Activated T-cell treated with anti-CD3 and anti-CD28 coated beads, Interleukin-2, amount 50 U/mL, for 48 hours (primary cell): ENCODE measurements at regions not wholly inside any gene's neighbourhood (a gene's known extent, or its start where the extent isn't known, plus 50 kb on each side); places are given as distances from the start of the nearest gene placed in this dataset.

ENCODE experiments used
- DNase-seq, 2 experiments: peaks; one replicate each; pipeline ENCODE4 v3.0.0-alpha.2; 2020

DNA sequence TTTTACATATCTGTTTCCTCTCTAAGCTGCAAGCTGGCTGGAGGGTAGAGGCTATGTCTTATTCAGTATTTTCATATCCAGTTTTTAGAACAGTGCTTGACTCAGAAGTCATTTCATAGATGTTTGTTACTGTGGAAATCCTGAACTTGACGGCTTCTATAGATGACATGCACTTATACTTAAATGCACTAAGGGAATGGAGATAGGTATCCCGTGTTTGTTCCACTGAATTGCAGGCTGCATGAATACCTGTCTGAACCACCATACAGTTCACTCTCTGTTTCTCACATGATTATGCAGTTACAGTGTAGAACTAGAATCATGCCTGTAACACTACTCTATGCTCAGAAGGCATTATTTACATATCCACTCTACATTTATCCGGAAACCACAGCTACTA, 417.1 kb downstream of the MTX2 start:
- no peak for DNase-seq

DNA sequence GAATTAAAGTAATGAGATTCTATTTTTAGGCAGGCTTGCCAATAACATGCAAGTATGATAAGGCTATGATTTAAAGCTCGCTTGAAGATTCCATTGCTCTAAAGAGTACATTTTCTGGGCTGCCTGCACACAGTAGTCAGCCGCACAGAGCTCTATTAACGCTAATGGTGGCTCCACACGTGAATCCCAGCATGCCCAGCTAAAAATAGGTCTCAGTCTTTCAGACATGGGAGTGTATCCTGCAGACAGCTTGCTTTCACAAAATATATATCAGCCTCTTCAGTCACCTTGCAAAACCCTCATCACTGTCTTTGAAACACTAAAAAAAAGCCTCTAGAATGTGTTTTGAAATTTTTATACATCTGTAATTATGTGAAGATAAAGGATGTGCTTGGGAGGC, 418.1 kb downstream of the MTX2 start:
- no peak for DNase-seq

DNA sequence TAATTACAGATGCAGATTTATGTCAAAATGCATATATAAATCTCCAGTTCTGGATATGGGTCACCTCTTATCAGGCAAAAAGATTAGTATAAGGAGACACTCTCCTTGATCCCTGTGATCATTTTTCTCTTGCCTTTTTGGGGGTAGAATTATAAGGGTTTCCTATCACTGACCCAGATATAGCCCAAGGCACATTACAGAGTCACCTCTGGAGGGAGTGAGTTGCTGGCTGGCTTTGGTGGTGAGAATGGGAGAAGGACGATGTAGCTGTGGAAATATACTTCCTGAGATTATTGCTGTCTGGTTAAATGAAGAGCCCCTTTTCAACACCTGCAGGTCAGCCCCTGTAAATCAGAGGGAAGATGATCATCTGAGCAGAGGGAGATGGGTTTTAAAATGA, 418.7 kb downstream of the MTX2 start:
- no peak for DNase-seq

DNA sequence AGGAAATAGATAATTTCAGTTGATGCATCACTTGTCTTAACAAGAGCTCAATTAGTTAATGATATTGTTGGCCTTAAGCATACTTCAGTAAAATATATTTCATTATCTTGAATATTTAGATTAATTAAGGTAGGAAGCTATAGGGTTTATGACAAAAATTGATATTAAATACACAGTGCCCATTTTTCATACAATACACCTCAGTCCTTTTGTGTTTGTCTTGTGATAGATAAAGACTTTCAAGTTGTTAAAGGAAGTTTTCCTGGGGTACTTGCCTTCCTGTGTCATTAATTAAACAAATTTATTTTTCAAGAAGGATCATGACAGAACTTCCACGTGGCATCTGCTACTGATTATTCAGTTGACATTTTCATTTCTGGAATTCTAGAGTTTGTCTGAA, 420.5 kb downstream of the MTX2 start:
- no peak for DNase-seq

DNA sequence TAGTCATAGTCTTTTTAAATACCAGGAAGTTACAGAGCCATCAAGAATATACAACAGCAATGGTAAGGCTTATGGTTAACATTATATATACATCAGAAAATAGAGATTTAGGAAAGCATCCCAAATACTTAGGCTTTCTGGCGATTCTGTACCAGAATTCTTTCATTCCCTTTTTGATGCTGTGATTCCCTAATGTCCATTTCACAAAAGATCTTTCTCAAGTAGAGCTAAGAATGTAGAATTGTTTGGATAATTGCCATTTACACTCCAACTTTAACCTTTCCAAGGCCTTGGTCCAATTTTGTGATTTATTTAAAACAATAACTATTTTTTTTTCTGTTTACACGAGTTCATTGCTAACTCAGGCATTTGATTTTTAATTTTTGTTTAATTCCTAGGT, 422.2 kb downstream of the MTX2 start:
- no peak for DNase-seq

DNA sequence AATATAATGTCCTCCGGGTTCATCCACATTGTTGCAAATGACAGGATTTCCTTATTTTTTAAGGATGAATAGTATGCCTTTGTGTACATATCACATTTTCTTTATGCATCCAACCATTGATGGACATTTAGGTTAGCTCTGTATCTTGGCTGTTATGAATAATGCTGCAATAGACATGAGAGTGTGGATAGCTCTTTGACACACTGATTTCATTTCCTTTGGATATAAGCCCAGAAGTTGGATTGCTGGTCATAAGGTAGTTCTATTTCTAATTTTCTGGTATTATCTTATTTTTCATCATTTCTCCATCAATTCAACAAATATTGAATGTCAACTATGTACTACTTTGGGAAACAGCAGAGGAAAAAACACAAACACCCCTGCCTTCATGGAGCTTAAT, 423.3 kb downstream of the MTX2 start:
- no peak for DNase-seq

DNA sequence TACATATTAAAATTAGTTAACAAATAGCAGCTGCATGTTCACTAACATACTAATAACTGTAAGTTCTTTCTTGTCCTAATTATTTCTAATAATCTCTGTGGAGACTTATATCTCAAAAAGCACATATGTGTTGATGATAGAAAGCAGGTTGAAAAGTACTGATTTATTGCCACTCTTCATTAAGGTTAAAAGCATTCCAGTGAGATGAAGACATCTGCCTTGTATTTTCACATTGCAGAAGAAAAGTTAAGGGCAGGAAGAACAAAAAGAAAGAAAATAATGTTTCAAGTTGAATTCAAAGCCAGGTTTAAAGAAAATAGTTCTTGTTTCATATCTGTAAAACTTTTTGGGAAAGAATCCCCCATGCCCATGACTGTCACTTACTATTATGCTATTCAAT, 429.9 kb downstream of the MTX2 start:
- no peak for DNase-seq

DNA sequence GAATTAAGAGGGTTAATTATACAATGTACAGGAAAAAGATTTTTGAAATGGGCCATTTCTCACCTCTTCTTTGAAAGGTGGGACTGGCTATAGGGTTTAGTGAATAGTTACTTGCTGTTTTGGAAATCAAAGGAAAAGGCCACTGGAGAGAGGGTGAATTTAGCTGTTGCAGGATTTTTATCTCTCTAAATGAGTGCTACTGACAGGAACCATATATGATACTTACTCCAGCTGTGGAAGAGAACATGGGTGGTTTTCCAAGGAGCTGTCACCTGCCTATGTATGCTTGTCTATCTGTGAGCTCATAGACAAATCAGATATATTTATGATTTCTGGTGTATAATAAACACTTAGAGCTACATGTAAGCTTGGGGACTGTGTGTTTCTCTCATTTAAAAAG, 430.4 kb downstream of the MTX2 start:
- no peak for DNase-seq

DNA sequence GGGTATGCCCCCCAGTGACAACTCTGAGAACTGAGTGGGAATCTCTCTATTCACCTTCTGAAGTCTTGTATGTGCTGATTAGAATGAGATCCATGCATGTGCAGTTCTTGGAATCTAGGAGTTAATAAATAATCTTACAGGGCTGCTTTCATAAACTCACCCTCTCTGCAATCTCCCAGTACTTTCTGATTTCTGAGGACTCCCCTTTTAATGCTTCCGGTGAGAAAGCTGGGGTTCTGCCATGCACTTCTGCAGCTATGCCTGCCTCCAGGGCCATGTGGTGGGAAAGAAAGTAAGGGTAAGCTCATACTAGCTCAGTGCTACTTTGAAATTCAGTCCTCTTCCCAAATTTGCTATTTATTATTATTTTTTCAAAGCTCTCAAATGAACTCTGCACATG, 432.9 kb downstream of the MTX2 start:
- no peak for DNase-seq

DNA sequence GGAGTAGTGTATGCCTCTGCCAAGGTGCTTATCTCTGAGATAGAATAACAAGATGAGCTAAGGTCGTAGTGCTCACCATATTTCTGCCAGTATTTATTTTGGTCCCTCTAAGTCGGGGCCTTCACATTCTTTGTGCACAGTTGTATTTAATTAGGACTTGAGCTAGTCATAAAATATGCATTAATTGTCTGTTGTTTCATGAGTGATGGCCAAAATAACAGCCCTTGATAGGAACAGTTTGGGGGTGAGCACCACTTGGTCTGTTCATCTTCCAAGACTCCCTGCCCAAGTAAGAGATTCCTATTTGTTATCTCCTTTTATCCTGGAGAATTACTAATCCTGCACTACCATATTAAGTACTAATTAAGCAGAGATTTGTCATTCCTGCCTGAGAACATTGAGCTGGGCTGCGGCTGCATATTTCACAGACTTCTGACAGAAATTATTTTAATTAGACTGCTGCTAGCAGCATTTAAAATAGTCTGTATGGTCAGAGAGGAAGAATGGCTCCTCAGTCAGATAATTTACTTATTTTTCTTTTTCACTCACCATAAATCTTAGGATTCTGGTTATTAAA, 435.1 kb downstream of the MTX2 start:
- DNase-seq: no peak

DNA sequence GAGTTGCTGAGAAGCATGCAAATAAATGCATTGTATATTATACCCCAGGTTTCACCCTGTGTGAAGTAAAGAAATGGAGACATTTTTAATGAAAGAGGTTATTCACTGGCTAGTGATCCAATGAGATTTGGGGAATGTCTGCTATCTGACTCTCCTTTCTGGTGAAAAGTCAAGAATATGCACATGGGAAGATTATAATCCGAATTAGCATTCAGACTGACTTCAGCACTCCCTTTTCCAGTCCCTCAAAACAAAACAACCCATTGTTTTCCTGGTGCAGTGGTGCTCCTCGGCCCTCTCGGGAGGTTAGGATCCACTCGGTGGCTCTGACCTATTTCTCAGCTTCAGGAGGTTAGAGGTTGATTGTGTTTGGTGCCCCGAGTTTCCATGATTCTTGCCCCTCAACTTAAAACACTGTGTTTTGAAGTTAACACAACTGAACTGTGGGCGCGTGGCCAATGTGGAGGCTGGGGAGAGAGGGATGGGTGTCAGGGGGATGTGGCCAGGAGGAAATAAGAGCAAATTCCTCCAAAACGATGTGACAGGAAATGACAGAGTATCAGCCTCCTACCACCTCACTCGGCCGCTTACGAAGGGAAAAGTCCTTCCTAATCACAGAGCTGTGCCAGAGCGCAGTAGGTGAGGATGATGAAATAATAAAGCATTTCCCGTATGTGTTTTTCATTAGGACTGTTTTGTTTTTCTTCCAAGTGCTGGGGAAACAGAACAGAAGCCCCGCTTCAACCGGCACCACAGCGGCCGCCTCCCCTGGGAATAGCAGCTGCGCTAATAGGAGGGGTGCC, 440.1 kb downstream of the MTX2 start:
- DNase-seq: no peak

DNA sequence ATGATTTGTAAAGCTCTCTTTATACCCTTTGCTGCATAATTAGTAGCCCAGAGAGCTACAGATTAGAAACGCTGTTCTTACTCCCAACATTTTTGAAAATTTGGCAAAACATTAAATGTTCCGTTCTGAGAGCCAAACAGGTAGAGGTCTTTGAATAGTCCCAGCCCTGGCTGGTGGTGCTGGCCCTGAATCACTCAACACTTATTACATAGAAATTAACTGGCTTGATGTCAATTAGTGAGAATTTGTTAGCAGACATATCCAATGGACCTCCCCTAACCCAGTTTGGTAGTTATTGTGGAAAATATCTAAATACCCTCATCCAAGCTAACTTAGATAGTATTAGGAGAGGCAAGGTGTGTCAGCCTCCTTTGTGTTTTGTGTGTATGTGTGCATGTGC, 440.7 kb downstream of the MTX2 start:
- no peak for DNase-seq

DNA sequence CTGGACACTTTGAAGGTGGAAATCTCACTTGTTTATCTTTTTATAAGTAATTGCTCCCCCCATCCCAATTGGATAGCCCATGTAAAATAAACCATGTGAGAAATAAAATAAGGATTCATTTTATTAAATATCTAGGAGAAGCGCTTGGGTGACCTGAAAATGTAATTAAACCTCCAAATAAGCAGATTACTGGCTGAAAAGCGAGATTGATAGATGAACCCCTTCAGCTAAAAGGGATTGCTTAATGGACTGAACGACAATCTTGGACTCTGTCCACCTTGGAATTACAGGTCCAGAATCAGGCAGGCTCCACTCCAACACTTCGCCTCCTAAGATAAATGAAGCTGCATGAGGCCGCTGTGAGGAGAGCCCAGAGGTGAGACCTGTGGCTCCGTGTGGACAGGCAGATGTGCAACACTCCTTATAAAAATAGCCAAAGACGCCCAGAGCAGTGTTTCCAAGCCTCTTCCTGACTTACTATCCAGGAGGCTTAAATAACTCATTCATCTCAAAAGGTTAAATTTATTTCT, 441.5 kb downstream of the MTX2 start:
- DNase-seq: no peak

DNA sequence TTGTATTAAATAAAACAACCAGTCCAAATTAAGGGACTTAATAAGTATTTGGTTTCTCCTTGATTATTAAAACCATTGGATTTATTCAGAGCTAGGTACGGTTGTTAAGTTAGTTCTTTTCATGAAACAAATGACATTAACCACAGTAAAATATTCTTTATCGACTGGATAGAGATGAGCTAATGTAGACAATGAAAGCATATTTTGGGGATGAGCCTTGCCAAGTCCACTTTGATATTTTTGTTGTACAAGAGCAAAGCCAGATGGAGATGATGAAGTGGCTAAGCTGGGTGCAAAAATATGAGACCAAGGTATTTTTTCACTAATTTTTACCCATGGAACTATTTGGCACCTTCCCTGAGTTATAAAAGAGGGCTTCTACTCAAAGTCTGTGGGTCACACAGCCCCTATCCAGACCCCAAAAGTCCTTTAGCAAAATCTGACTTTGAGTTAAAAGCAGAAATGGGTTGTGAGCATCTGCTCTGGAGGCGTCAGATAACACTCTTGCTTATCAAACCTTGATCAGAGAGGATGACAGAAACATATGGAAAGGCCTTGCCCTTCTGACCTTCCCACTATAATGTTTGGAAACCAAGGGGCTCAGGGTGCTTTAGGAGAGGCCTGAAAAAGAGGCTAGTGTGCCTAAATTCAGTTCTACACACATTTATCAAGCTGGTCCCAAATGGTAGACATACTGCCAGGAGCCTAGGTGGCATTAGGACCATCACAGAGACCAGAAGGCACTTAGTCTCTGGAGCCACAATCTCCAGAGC, 456.8 kb downstream of the MTX2 start:
- no peak for DNase-seq

DNA sequence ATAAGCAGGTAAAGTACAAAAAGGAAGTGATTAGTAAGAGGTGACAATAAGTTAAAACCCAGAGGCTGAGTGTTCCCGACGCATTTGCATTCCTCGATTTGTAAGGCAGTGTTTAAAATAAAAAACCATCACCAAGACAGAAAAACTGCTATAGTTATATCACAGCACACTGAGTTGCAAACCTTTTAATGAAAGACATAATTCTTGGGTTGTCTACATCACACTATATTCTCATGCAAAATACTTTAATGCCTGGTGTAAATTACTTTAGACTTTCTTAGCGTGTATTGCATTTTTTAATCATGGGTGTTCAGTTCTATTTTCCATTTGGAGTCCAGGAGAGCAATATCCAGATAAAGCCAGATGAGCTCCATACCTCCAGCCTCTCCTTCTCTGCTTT, 458.5 kb downstream of the MTX2 start:
- DNase-seq: no peak

DNA sequence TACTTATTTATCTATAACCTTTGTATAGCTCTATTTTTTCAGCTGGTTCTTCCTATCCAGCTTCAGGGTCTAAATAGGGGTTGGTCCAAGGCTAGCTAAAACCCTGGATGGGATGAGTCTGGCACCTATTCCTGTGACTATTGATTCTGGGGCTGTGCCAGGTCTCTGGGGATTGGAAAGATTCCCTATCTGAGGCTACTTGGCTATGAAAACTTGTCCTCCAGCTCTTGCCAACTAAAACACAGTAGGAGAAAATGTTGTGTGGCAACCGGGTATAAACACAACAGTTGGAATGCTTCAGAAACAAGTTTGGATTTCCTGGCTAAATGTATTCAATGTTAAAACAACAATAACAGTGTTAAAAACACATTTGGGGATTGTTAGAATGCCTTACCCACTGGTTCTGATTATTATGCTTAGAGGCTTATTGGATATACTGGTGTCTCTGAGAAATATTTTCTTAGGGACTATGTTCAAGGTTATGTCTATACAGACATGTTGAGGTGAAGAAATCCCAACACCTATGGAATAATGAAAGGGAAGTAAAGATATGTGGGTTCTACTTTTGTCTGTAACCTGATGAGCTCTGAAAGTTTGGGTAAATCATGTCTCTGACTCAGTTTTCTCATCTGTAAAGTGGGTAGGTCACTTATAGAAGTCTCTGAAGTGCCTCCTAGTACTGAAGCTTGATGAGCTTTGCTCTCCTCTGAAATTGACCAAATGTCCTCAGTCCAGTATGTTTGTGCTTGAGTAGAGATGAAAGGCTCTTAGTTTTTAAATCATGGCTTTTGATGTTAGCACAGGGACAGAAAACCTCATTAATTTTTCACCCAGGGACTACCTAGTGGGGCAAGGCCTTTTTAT, 460.7 kb downstream of the MTX2 start:
- DNase-seq: no peak

DNA sequence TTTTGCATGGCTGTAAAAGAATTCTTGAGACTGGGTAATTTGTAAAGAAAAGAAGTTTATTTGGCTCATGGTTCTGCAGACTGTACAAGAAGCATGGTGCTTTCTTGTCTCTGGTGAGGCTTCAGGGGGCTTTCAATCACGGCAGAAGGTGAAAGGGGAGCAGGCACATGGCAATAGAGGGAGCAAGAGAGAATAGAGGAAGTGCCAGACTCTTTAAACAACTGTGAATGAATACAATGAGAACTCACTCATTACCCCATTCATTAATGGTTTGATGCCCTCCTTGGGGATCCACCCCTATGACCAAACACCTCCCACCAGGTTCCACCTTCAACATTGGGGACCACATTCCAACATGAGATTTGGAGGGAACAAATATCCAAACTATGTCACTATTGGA, 463.5 kb downstream of the MTX2 start:
- no peak for DNase-seq

DNA sequence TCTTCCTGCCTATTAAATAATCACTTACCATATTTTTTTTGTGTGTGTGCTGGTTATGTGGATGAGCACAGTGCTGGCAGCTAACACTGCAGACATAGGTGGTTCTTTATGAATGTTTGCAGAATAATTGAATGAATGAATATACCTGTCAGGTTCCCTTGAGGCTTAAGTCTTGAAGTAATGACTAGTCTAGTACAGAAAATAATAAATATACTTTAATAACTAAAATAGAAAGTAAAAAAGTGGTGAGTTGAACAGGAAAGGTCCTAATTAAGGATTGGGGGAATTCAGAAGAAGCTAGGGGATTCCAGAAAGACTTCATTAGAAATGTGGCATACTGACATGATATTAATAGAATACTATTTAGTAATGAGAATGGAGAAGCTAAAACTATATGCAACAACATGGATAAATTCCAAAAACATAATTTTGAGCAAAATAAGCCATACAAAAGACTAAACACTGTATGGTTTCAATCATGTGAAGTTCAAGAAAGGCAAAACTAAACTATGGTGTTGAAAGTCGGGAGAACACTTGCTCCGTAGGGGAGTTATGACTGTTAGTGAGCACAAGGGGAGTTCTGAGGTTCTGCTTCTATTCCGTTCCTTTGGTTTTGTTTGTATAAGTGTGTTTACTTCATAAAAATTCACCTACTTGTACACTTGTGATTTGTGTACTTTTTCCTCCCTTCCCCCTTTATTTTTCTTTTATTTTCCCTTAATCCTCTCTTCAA, 464.6 kb downstream of the MTX2 start:
- DNase-seq: no peak

DNA sequence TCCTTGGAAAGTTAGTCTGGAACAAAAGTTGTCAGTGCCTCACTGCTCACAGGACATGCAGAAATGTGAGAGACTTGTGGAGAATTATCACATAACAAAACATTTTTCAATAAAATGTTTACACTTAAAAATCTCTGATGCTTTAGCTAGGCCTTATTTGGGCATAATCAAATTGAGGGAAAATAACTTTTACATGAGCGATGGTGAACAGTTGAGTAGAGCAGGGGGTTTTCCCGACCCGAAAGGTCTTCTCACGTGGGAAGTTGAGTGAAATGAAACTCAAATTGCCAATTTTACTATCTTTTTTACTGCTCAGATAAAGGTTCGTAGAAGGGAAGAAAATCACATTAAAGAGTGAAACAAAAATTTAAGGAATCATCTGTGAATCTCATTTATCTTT, 465.6 kb downstream of the MTX2 start:
- DNase-seq: no peak

DNA sequence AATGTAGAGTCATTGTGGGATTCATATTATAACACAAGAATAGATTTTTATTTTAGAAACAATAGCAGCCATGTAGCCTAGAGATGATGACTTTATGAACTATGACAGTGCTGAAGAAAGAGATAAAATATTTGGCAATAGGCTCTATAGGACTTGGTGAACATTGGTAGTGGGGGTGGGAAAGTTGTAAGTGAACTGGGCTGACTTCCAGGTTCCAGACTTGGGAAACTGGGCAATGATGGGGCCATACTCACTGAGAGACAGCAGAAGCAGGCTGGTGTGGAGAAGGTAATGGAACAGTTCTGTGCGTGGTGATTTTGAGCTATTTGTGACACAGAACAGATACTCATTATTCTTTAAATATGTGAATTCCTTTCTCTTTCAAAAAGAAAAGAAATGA, 470.3 kb upstream of the HNRNPA3 start:
- no peak for DNase-seq

DNA sequence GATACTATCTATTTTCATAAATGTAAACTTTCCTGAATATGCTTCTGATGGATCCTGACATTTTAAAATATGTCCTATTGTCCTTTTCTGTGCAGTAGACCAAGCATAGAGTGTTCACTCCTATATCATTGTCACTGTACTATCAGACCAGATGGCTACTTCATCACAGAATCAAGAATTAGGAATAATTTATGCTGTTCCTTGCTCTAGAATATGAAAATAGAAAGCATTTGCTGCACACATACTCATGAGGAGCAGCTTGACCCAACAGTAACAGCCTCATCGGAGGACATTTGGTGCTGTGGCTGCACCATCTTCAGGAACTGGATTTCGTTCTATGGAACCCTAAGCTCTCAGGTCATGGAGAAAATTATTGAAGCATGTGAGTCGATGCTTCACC, 468.9 kb upstream of the HNRNPA3 start:
- no peak for DNase-seq

DNA sequence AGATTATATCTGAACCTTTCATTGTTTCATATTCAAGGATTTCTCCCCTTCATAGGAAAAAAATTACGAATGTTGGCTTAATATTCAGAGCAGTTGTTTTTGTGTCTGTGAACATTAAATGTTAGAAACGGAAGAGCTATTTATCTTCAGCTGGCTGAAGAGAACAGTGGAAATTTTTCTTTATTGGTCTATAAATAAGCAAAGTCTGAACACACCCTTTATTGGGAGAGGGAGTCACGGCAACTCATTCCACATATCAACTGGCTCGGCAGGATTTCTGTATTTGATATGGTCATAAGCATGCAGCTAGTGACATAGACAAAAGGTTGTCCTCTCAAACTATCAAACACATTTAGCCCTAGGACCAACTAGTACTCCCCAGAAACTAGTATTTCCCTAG, 468.4 kb upstream of the HNRNPA3 start:
- no peak for DNase-seq
